ENCODE measurements at regions not wholly inside any gene's neighbourhood (a gene's known extent, or its start where the extent isn't known, plus 50 kb on each side); places are given as distances from the start of the nearest gene placed in this dataset.

GRCh38 chr10:89889606-89890005 lies 188.2 kb downstream of the KIF20B start:
- TF ChIP-seq, protein P1, sequence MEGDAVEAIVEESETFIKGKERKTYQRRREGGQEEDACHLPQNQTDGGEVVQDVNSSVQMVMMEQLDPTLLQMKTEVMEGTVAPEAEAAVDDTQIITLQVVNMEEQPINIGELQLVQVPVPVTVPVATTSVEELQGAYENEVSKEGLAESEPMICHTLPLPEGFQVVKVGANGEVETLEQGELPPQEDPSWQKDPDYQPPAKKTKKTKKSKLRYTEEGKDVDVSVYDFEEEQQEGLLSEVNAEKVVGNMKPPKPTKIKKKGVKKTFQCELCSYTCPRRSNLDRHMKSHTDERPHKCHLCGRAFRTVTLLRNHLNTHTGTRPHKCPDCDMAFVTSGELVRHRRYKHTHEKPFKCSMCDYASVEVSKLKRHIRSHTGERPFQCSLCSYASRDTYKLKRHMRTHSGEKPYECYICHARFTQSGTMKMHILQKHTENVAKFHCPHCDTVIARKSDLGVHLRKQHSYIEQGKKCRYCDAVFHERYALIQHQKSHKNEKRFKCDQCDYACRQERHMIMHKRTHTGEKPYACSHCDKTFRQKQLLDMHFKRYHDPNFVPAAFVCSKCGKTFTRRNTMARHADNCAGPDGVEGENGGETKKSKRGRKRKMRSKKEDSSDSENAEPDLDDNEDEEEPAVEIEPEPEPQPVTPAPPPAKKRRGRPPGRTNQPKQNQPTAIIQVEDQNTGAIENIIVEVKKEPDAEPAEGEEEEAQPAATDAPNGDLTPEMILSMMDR (IDR thresholded peaks at IDR 0.05 in 4 of 5, conservative IDR thresholded peaks at IDR 0.05 in 1 of 5): no peak
- TF ChIP-seq POLR2A (IDR thresholded peaks at IDR 0.05): no peak

All from gastrocnemius medialis (tissue), 4 donors.